PC-9 (cell line): ENCODE measurements at regions not wholly inside any gene's neighbourhood (a gene's known extent, or its start where the extent isn't known, plus 50 kb on each side); places are given as distances from the start of the nearest gene placed in this dataset.

Source experiments
- CTCF ChIP-seq: fragments of 200-600 bp; sonication (generic); conservative IDR thresholded peaks from 2 replicates; pipeline ENCODE4 v1.6.1; 2017; ENCODE audit warnings: mixed run types, antibody characterized with exemption, mild to moderate bottlenecking, moderate library complexity
- EZH2 ChIP-seq: fragments of 200-600 bp; sonication (generic); IDR thresholded peaks from 2 replicates; pipeline ENCODE4 v1.8.0; 2017; ENCODE audit warnings: antibody characterized with exemption, low read depth

DNA sequence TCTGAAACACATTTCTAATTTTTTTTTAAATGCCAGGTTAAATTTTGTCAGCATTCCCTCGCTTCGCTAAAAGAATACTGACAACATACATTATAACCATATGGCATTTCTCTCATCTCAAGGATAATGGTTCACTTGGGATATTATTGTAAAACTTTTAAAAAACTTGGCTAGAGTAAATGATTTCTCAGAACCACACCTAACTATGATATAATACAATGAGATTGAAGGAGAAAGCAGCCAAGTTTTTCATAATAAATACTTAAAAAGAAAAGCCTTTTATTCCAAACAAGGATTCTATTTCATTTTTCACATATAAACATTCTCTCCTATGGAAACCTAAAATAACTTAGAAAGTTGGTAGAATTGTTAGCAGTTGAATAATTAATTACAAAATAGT is 413.9 kb downstream of the HGF start:
- TF ChIP-seq CTCF (no peak), EZH2 (no peak)
